ENCODE measurements at regions not wholly inside any gene's neighbourhood (a gene's known extent, or its start where the extent isn't known, plus 50 kb on each side); places are given as distances from the start of the nearest gene placed in this dataset.

- DNase-seq = no peak
Measured at GRCh38 chr6:14658030-14658429, 540.5 kb downstream of the CD83 start.

- DNase-seq = no peak
Measured at GRCh38 chr6:14658886-14659561, 541.5 kb downstream of the CD83 start.

- DNase-seq = no peak
Measured at GRCh38 chr6:14659841-14660240, 542.3 kb downstream of the CD83 start.

- DNase-seq = no peak
Measured at GRCh38 chr6:14660806-14661579, 543.4 kb downstream of the CD83 start.

- no peak for DNase-seq
Measured at GRCh38 chr6:14661691-14662090, 544.1 kb downstream of the CD83 start.

GRCh38 chr6:14664112-14664601 is 546.6 kb downstream of the CD83 start:
- DNase-seq = no peak

GRCh38 chr6:14664621-14665315 is 547.2 kb downstream of the CD83 start:
- DNase-seq = no peak

GRCh38 chr6:14665827-14666724 is 548.5 kb downstream of the CD83 start:
- DNase-seq = no peak

- DNase-seq = no peak
Measured at GRCh38 chr6:14670806-14671205, 553.2 kb downstream of the CD83 start.

GRCh38 chr6:14671261-14671681 is 553.7 kb downstream of the CD83 start:
- no peak for DNase-seq

- DNase-seq = no peak
Measured at GRCh38 chr6:14671937-14672336, 554.4 kb downstream of the CD83 start.

- DNase-seq = no peak
Measured at GRCh38 chr6:14673201-14673600, 555.6 kb downstream of the CD83 start.

- no peak for DNase-seq
Measured at GRCh38 chr6:14674458-14674857, 556.9 kb downstream of the CD83 start.

- DNase-seq = no peak
Measured at GRCh38 chr6:14674867-14675648, 557.5 kb downstream of the CD83 start.

GRCh38 chr6:14676064-14676463 is 558.5 kb downstream of the CD83 start:
- DNase-seq = no peak

GRCh38 chr6:14676977-14677781 is 559.6 kb downstream of the CD83 start:
- DNase-seq = no peak

- DNase-seq = no peak
Measured at GRCh38 chr6:14681699-14682487, 564.0 kb upstream of the JARID2 start.

- no peak for DNase-seq
Measured at GRCh38 chr6:14682812-14683211, 563.1 kb upstream of the JARID2 start.

- no peak for DNase-seq
Measured at GRCh38 chr6:14689639-14690038, 556.2 kb upstream of the JARID2 start.
